NCI-H1694 (cell line): ENCODE measurements at regions not wholly inside any gene's neighbourhood (a gene's known extent, or its start where the extent isn't known, plus 50 kb on each side); places are given as distances from the start of the nearest gene placed in this dataset.

Source experiments
- DNase-seq: peaks from one replicate; lab custom pipeline; 2025; lab: John Stamatoyannopoulos, UW

- no peak for DNase-seq
Observed at GRCh38 chr3:67706934-67707333, 52.5 kb upstream of the SUCLG2 start.

- no peak for DNase-seq
Observed at GRCh38 chr3:67704322-67704721, 49.9 kb upstream of the SUCLG2 start.
